IMR-90 (cell line): ENCODE measurements at regions not wholly inside any gene's neighbourhood (a gene's known extent, or its start where the extent isn't known, plus 50 kb on each side); places are given as distances from the start of the nearest gene placed in this dataset.

Experiments
- ATAC-seq: fragments of 200-7000 bp; cut with Tn5 transposase; 2 replicates; pipeline ENCODE4 v1.9.1; 2020; ENCODE audit warnings: low read depth, mild to moderate bottlenecking, moderate library complexity
- BruUV-seq: library from RNA; stranded (reverse); fragments of 400-500 nt; replicated peaks from 2 replicates; lab custom pipeline; 2021; lab: Mats Ljungman, UMichigan
- CTCF ChIA-PET: fragments of 300-600 bp; formaldehyde crosslinking; extraction: SDS; loops from one replicate; lab custom pipeline; 2021; ENCODE audit warnings: antibody characterized with exemption; lab: Yijun Ruan, JAX
- POLR2A ChIA-PET: fragments of 300-600 bp; sonication (Branson Sonifier 250); formaldehyde crosslinking; loops from one replicate; lab custom pipeline; 2022; ENCODE audit warnings: antibody characterized with exemption; ENCODE audit not compliant: unreplicated experiment; lab: Charles Lee
- DNase-seq: peaks from one replicate; pipeline ENCODE4 v3.0.0; 2013
- H2AFZ ChIP-seq: replicated peaks from 2 replicates; pipeline ENCODE3; 2013; ENCODE audit warnings: low read length, mild to moderate bottlenecking; ENCODE audit not compliant: poor library complexity
- H2AK5ac ChIP-seq: 2 replicates; pipeline ENCODE4 v1.6.1; 2013; ENCODE audit warnings: low read depth, low read length, inconsistent platforms
- H2AK9ac ChIP-seq: replicated peaks from 2 replicates; pipeline ENCODE3; 2013; ENCODE audit warnings: mild to moderate bottlenecking, low read depth, low read length, moderate library complexity; ENCODE audit not compliant: poor library complexity
- H2BK120ac ChIP-seq: 2 replicates; pipeline ENCODE4 v1.6.1; 2013; ENCODE audit warnings: low read depth, low read length, inconsistent platforms
- H2BK15ac ChIP-seq: 3 replicates; pipeline ENCODE4 v1.6.1; 2013; ENCODE audit warnings: low read depth, low read length, inconsistent platforms
- H2BK20ac ChIP-seq: 2 replicates; pipeline ENCODE4 v1.6.1; 2013; ENCODE audit warnings: low read depth, mild to moderate bottlenecking, inconsistent platforms, low read length, moderate library complexity
- H2BK5ac ChIP-seq: 2 replicates; pipeline ENCODE4 v1.6.1; 2013; ENCODE audit warnings: mild to moderate bottlenecking, low read depth, low read length, inconsistent platforms; ENCODE audit not compliant: poor library complexity, severe bottlenecking
- H3K14ac ChIP-seq: replicated peaks from 2 replicates; pipeline ENCODE4 v1.6.1; 2013; ENCODE audit warnings: low read depth, low read length, inconsistent platforms
- H3K18ac ChIP-seq: 2 replicates; pipeline ENCODE4 v1.6.1; 2013; ENCODE audit warnings: low read depth, low read length, control low read depth
- H3K23ac ChIP-seq: 2 replicates; pipeline ENCODE4 v1.6.1; 2013; ENCODE audit warnings: low read depth, low read length, inconsistent platforms
- H3K27ac ChIP-seq: 2 replicates; pipeline ENCODE4 v1.5.1; 2013; ENCODE audit warnings: mild to moderate bottlenecking, control low read depth, low read length; ENCODE audit not compliant: insufficient read depth
- H3K27me3 ChIP-seq: 2 replicates; pipeline ENCODE4 v1.6.1; 2013; ENCODE audit warnings: low read length; ENCODE audit not compliant: control insufficient read depth, insufficient read depth
- H3K36me3 ChIP-seq: 2 replicates; pipeline ENCODE4 v1.6.1; 2013; ENCODE audit warnings: low read length, mixed read lengths; ENCODE audit not compliant: control insufficient read depth, insufficient read depth
- H3K4ac ChIP-seq: 2 replicates; pipeline ENCODE4 v1.6.1; 2013; ENCODE audit warnings: low read depth, low read length, inconsistent platforms
- H3K4me1 ChIP-seq: 2 replicates; pipeline ENCODE4 v1.6.1; 2013; ENCODE audit warnings: low read length, mixed read lengths; ENCODE audit not compliant: control insufficient read depth, insufficient read depth
- H3K4me2 ChIP-seq: 2 replicates; pipeline ENCODE4 v1.6.1; 2013; ENCODE audit warnings: low read depth, mild to moderate bottlenecking, control low read depth, low read length, moderate library complexity
- H3K4me3 ChIP-seq: 2 replicates; pipeline ENCODE4 v1.5.1; 2013; ENCODE audit warnings: low read depth, mild to moderate bottlenecking, control low read depth, low read length, moderate library complexity; ENCODE audit not compliant: insufficient read depth
- H3K56ac ChIP-seq: 2 replicates; pipeline ENCODE4 v1.6.1; 2013; ENCODE audit warnings: low read length, inconsistent platforms; ENCODE audit not compliant: insufficient read depth; ENCODE audit errors: extremely low read depth
- H3K79me1 ChIP-seq, 2 experiments: 2 replicates each; pipeline ENCODE4 v1.6.1; 2013; ENCODE audit warnings: low read length in 2 of 2, inconsistent platforms in 1 of 2, low read depth in 1 of 2
- H3K9ac ChIP-seq: 2 replicates; pipeline ENCODE4 v1.6.1; 2013; ENCODE audit warnings: low read depth, low read length, control low read depth
- H3K9me1 ChIP-seq: 2 replicates; pipeline ENCODE4 v1.6.1; 2013; ENCODE audit warnings: low read length, inconsistent platforms; ENCODE audit not compliant: insufficient read depth
- H3K9me3 ChIP-seq: 2 replicates; pipeline ENCODE4 v1.6.1; 2013; ENCODE audit warnings: low read length; ENCODE audit not compliant: control insufficient read depth, insufficient read depth
- H4K20me1 ChIP-seq: 2 replicates; pipeline ENCODE4 v1.6.1; 2013; ENCODE audit warnings: low read length, inconsistent platforms; ENCODE audit not compliant: insufficient read depth
- H4K5ac ChIP-seq: 2 replicates; pipeline ENCODE4 v1.6.1; 2013; ENCODE audit warnings: mild to moderate bottlenecking, low read depth, low read length, control low read depth
- H4K8ac ChIP-seq, 2 experiments: 2 replicates each; pipeline ENCODE4 v1.6.1; 2013; ENCODE audit warnings: low read depth in 2 of 2, low read length in 2 of 2, control low read depth in 1 of 2, inconsistent platforms in 1 of 2
- H4K91ac ChIP-seq: 2 replicates; pipeline ENCODE4 v1.6.1; 2013; ENCODE audit warnings: low read depth, low read length, inconsistent platforms; ENCODE audit not compliant: insufficient read depth
- BHLHE40 ChIP-seq: fragments of 150-350 bp; IDR thresholded peaks from 2 replicates; pipeline ENCODE4 v1.6.1; 2016; ENCODE audit warnings: mild to moderate bottlenecking, low read depth, low read length
- CEBPB ChIP-seq: IDR thresholded peaks from 2 replicates; pipeline ENCODE4 v1.6.1; 2012; ENCODE audit warnings: low read depth, low read length, improper control_type of control experiment
- CTCF ChIP-seq: conservative IDR thresholded peaks from 2 replicates; pipeline ENCODE4 v1.5.1; 2012; ENCODE audit warnings: mild to moderate bottlenecking, low read depth, low read length, improper control_type of control experiment
- ELK1 ChIP-seq: fragments of 150-350 bp; IDR thresholded peaks from 2 replicates; pipeline ENCODE4 v1.6.1; 2016; ENCODE audit warnings: low read depth, mild to moderate bottlenecking, low read length, moderate library complexity, borderline replicate concordance
- FOS ChIP-seq: fragments of 150-350 bp; IDR thresholded peaks from 2 replicates; pipeline ENCODE4 v1.6.1; 2016; ENCODE audit warnings: low read depth, low read length
- MAFK ChIP-seq: IDR thresholded peaks from 2 replicates; pipeline ENCODE4 v1.6.1; 2012; ENCODE audit warnings: low read depth, low read length, improper control_type of control experiment
- MAZ ChIP-seq: IDR thresholded peaks from 2 replicates; pipeline ENCODE4 v1.6.1; 2012; ENCODE audit warnings: low read depth, mild to moderate bottlenecking, low read length, improper control_type of control experiment, moderate library complexity, borderline replicate concordance
- MXI1 ChIP-seq: IDR thresholded peaks from 2 replicates; pipeline ENCODE4 v1.6.1; 2012; ENCODE audit warnings: low read depth, mild to moderate bottlenecking, low read length, moderate library complexity, borderline replicate concordance
- NFE2L2 ChIP-seq: fragments of 150-350 bp; IDR thresholded peaks from 2 replicates; pipeline ENCODE4 v1.6.1; 2016; ENCODE audit warnings: low read depth, mild to moderate bottlenecking, low read length
- POLR2A ChIP-seq: IDR thresholded peaks from 2 replicates; pipeline ENCODE4 v1.6.1; 2012; ENCODE audit warnings: mild to moderate bottlenecking, low read depth, low read length
- RAD21 ChIP-seq: IDR thresholded peaks from 2 replicates; pipeline ENCODE4 v1.6.1; 2012; ENCODE audit warnings: low read length, improper control_type of control experiment
- RCOR1 ChIP-seq: IDR thresholded peaks from 2 replicates; pipeline ENCODE4 v1.6.1; 2012; ENCODE audit warnings: mild to moderate bottlenecking, low read length, improper control_type of control experiment; ENCODE audit not compliant: insufficient replicate concordance
- RFX5 ChIP-seq: IDR thresholded peaks from 2 replicates; pipeline ENCODE4 v1.8.0; 2012; ENCODE audit warnings: low read depth, mild to moderate bottlenecking, low read length, moderate library complexity
- WGBS, 2 experiments: methylation state at CpG; one replicate each; pipeline versions ENCODE4 v1.1.5 to v1.1.7; 2013; ENCODE audit warnings: missing lambda C conversion rate in 2 of 2; ENCODE audit not compliant: insufficient read length in 1 of 2; ENCODE audit errors: extremely low coverage in 2 of 2; 5-methylcytosine and 5-hydroxymethylcytosine counted together
- dilution Hi-C: fragments of 300-500 bp; cut with HindIII; formaldehyde crosslinking; loops from one replicate; pipeline ENCODE4 v1.14.3; 2018; ENCODE audit warnings: low sequenced_read_pairs; ENCODE audit not compliant: unreplicated experiment
- in situ Hi-C: fragments of 300-500 bp; cut with MboI; formaldehyde crosslinking; loops from 3 replicates; pipeline ENCODE4 v1.14.3; 2019; ENCODE audit warnings: low sequenced_read_pairs, inconsistent platforms, mixed read lengths
- intact Hi-C: fragments of 100-400 bp; cut with micrococcal nuclease; formaldehyde crosslinking; loops from 2 replicates; pipeline ENCODE4 v1.10.0; 2022
- TF ChIP-seq, protein P1 (sequence below): fragments of 150-350 bp; IDR thresholded peaks from 2 replicates; pipeline ENCODE4 v1.6.1; 2017; ENCODE audit warnings: mild to moderate bottlenecking, antibody characterized with exemption, low read length, low read depth

DNA sequence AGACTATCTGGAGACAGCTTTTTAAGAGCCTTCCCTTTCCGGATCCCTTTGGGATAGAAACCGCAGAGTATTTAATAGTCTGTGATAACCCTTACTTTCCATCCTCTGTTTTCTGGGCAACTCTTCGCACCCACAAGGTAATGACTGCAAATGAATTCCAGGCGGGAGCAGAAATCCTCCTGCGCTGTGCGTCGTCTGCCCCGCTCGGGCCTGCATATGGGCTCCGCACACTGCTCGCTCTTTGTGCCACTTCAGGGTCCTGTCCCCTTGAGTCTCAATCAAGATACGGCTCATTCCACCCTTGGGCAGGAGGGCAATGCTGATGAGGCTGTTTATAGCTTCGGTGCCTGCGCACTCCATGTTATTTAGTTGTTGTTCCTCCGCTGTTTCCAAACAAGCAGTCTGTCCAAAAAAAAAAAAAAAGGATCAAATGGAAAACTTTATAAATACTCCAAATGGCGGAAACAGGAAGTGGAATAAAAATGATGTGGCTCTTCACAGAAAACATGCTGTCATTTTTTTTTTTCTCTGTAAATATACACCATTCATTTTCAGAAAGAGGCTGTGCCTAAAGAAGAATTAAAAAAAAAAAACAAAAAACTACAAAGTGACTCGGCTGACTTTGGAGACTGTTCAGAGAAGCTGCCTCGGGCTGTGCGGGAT lies 169.6 kb upstream of the GMDS start:
- H3K56ac ChIP-seq = no peak overlapping the region
- H3K9ac ChIP-seq = no peak overlapping the region
- H3K9me1 ChIP-seq = no peaks in the 10 kb centered on the region
- no peak overlapping the region for H3K23ac ChIP-seq
- TF ChIP-seq RAD21 (no peak), RCOR1 (no peak), MAZ (no peak), NFE2L2 (no peak), CTCF (no peak), POLR2A (no peak), CEBPB (no peak), MAFK (no peak), BHLHE40 (no peak), ELK1 (no peak), FOS (no peak), RFX5 (no peak), MXI1 (no peak)
- TF ChIP-seq, protein P1, sequence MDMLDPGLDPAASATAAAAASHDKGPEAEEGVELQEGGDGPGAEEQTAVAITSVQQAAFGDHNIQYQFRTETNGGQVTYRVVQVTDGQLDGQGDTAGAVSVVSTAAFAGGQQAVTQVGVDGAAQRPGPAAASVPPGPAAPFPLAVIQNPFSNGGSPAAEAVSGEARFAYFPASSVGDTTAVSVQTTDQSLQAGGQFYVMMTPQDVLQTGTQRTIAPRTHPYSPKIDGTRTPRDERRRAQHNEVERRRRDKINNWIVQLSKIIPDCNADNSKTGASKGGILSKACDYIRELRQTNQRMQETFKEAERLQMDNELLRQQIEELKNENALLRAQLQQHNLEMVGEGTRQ = no peak
- H2BK120ac ChIP-seq = no peak overlapping the region
- dilution Hi-C loops = no loop called here
- no peak overlapping the region for H3K4me2 ChIP-seq
- intact Hi-C loops = no loop called here
- H3K36me3 ChIP-seq = no peaks in the 10 kb centered on the region
- no peak overlapping the region for H2BK5ac ChIP-seq
- 87% methylated on average over 6 of the region's 19 CpGs; no CpG with 5 or more reads in 1 of the 2 experiments for WGBS, 2 experiments
- ChIA-PET POLR2A (no interaction called here), CTCF (no interaction called here)
- no peaks in the 10 kb centered on the region for H3K79me1 ChIP-seq
- no peak overlapping the region for H2BK20ac ChIP-seq
- no peak overlapping the region for H3K4me3 ChIP-seq
- DNase-seq (no peak), ATAC-seq (no peak)
- no peaks in the 10 kb centered on the region for H3K9me3 ChIP-seq
- no peak overlapping the region for H3K4ac ChIP-seq
- no peak overlapping the region for H2AK9ac ChIP-seq
- H4K91ac ChIP-seq = no peak overlapping the region
- no peak overlapping the region for H4K5ac ChIP-seq
- BruUV-seq = no TSS peak
- no peak overlapping the region for H4K8ac ChIP-seq
- in situ Hi-C loops = no loop called here
- H3K27me3 ChIP-seq = no peaks in the 10 kb centered on the region
- H3K18ac ChIP-seq = no peak overlapping the region
- no peak overlapping the region for H2BK15ac ChIP-seq
- no peak overlapping the region for H2AK5ac ChIP-seq
- no peak overlapping the region for H2AFZ ChIP-seq
- H3K27ac ChIP-seq = no peak overlapping the region
- H3K14ac ChIP-seq = no peak overlapping the region
- H4K20me1 ChIP-seq = no peaks in the 10 kb centered on the region
- no peaks in the 10 kb centered on the region; the same call in 1 of the 2 replicates for H3K4me1 ChIP-seq
